ENCODE measurements at regions not wholly inside any gene's neighbourhood (a gene's known extent, or its start where the extent isn't known, plus 50 kb on each side); places are given as distances from the start of the nearest gene placed in this dataset.

DNA sequence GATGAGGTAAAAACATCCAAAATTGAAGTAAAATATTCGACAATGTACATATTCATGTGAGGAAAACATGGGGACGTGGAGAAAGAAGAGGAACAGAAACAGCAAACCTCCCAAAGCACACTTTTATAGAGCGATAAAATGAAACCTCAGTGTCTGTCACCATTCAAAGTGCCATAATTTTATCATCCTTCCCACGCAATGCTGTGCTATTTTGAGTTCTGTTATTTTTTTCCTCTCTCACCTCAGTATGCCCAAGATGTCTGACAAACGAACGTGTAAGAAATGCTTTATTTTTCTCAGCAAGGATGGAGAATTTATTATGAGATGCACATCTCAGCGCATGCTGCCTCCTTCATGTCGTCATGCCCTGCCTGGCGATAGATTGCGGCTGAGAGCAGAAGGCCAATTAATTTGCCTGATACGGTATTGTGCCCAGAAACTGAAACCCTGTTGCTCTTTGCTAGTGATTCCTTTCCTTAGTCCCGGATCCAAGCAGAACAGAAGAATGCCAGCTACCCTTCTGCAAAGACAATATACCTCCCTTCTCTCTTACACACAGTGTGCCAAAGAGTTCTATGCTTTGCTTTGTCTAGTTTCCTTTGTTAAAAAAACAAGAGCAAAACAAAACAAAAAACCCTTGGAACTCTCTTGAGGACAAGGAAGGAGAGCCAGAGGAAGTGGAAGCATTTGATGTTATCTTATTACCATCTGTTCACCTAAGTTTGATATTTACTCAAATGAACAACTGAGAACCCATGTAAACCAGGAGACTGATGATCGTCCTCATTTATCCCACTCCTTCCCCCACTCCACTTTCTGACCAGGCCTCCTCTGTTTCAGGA is 192.4 kb downstream of the SEMA6A start:
- Histone ChIP-seq H3K27ac (no peak overlapping the region), H3K27me3 (replicated peaks; ENCODE audit: insufficient read depth) (no peaks in the 10 kb centered on the region), H3K4me1 (replicated peaks) (no peaks in the 10 kb centered on the region), H3K9me3 (no peaks in the 10 kb centered on the region), H3K4me3 (no peak overlapping the region), H3K36me3 (no peaks in the 10 kb centered on the region)
- no peak for DNase-seq (ENCODE audit: low spot score)
- TF ChIP-seq POLR2AphosphoS5 (IDR thresholded peaks at IDR 0.05) (no peak), POLR2A (IDR thresholded peaks at IDR 0.05) (no peak)
- TF ChIP-seq, protein P1, sequence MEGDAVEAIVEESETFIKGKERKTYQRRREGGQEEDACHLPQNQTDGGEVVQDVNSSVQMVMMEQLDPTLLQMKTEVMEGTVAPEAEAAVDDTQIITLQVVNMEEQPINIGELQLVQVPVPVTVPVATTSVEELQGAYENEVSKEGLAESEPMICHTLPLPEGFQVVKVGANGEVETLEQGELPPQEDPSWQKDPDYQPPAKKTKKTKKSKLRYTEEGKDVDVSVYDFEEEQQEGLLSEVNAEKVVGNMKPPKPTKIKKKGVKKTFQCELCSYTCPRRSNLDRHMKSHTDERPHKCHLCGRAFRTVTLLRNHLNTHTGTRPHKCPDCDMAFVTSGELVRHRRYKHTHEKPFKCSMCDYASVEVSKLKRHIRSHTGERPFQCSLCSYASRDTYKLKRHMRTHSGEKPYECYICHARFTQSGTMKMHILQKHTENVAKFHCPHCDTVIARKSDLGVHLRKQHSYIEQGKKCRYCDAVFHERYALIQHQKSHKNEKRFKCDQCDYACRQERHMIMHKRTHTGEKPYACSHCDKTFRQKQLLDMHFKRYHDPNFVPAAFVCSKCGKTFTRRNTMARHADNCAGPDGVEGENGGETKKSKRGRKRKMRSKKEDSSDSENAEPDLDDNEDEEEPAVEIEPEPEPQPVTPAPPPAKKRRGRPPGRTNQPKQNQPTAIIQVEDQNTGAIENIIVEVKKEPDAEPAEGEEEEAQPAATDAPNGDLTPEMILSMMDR (IDR thresholded peaks at IDR 0.05): no peak
- 74% methylated on average over 13 of the region's 13 CpGs for WGBS
- intact Hi-C loops (cut with DNase I): no loop called here

DNA sequence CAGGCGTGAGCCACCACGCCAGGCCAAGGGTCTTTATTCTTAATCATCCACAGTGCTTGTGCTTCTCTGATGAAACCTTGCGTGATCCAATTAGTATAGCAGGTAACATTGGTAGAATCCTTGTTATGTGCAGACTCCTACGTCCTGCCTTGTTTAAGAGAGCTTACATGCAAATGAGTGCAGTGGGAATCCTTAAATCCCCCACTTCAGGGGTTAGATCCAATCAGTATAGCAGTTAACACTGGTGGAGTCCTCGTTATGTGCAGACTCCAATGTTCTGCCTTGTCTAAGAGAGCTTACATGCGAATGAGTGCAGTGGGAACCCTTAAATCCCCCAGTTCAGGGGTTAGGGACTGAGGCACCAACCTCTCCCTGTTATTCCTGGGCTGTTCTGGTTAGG is 193.4 kb downstream of the SEMA6A start:
- no peak for DNase-seq (ENCODE audit: low spot score)
- Histone ChIP-seq H3K27me3 (replicated peaks; ENCODE audit: insufficient read depth) (no peaks in the 10 kb centered on the region), H3K4me3 (no peak overlapping the region), H3K9me3 (no peaks in the 10 kb centered on the region), H3K36me3 (no peaks in the 10 kb centered on the region), H3K27ac (no peak overlapping the region), H3K4me1 (replicated peaks) (no peaks in the 10 kb centered on the region)
- intact Hi-C loops (cut with DNase I): no loop called here
- WGBS: 95% methylated on average over 6 of the region's 6 CpGs
- no peak for TF ChIP-seq POLR2AphosphoS5 (IDR thresholded peaks at IDR 0.05)
- TF ChIP-seq, protein P1 (IDR thresholded peaks at IDR 0.05): no peak
- TF ChIP-seq POLR2A (IDR thresholded peaks at IDR 0.05): no peak

DNA sequence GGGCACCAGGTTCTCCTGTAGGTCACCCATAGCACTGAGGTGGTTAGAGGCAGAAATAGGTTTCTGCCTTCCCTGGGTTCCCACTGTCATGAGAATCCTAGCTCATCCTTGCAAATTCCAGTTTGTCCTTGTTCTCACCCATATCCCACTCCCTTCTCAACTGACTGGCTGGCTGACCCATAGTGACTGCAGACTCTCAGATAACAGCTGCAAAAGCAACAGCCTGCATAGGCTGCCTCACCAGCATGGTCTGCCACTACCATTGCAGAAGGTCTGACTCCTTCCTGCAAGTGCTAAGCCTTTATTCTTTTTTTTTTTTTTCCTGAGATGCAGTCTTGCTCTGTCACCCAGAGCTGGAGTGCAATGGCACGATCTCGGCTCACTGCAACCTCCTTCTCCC is 194.0 kb downstream of the SEMA6A start:
- H3K4me1 ChIP-seq (replicated peaks): no peaks in the 10 kb centered on the region
- no peaks in the 10 kb centered on the region for H3K9me3 ChIP-seq
- TF ChIP-seq, protein P1 (IDR thresholded peaks at IDR 0.05): no peak
- TF ChIP-seq POLR2AphosphoS5 (IDR thresholded peaks at IDR 0.05): no peak
- no peak for DNase-seq (ENCODE audit: low spot score)
- intact Hi-C loops (cut with DNase I): no loop called here
- H3K27me3 ChIP-seq (replicated peaks; ENCODE audit: insufficient read depth): no peaks in the 10 kb centered on the region
- H3K27ac ChIP-seq: no peak overlapping the region
- WGBS: 100% methylated on average over 2 of the region's 2 CpGs
- H3K4me3 ChIP-seq: no peak overlapping the region
- H3K36me3 ChIP-seq: no peaks in the 10 kb centered on the region

DNA sequence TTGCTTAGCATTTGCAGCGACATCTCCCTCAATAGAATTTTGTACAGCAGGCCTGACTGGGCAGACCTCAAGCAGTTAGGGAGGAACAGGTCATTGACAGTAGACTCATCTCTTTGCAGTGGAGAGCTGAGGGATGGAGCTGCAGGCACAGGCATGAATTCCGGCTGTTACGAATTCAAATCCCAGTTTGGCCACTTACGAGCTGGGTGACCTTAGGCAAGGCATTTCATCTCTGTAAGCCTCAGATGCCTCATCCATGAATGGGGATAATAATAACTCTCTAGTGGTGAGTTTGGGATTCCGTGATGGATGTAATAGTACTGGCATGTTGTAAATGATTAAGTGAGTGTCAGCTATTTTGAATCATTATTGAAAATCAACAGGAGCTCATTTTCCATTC is 195.3 kb downstream of the SEMA6A start:
- H3K36me3 ChIP-seq: no peaks in the 10 kb centered on the region
- H3K27me3 ChIP-seq (replicated peaks; ENCODE audit: insufficient read depth): no peaks in the 10 kb centered on the region
- DNase-seq (ENCODE audit: low spot score): no peak
- H3K9me3 ChIP-seq: no peaks in the 10 kb centered on the region
- H3K4me1 ChIP-seq (replicated peaks): no peaks in the 10 kb centered on the region
- H3K4me3 ChIP-seq: no peak overlapping the region
- TF ChIP-seq, protein P1 (IDR thresholded peaks at IDR 0.05): no peak
- TF ChIP-seq POLR2A (IDR thresholded peaks at IDR 0.05): no peak
- no peak for TF ChIP-seq POLR2AphosphoS5 (IDR thresholded peaks at IDR 0.05)
- H3K27ac ChIP-seq: no peak overlapping the region
- WGBS: 96% methylated on average over 5 of the region's 5 CpGs
- intact Hi-C loops (cut with DNase I): no loop called here

DNA sequence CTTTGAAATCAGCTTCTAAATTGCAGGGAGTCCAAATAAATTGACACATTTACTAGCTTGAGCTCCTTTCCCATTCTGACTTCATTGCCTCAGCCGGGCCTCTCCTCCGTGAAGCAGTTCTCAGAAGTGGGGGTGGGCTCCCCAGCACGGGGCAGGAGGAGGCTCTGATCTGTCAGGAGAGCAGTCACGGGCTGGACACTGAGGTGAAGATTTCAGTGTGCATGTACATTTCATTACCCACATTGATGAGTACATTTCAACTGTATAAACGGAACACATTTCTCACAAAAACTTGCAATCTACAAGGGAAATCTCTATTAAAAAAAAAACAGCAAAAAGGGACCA is 195.9 kb downstream of the SEMA6A start:
- H3K4me3 ChIP-seq: no peak overlapping the region
- TF ChIP-seq, protein P1 (IDR thresholded peaks at IDR 0.05): no peak
- no peaks in the 10 kb centered on the region for H3K36me3 ChIP-seq
- no peak overlapping the region for H3K27ac ChIP-seq
- DNase-seq (ENCODE audit: low spot score): no peak
- H3K4me1 ChIP-seq (replicated peaks): no peaks in the 10 kb centered on the region
- no peaks in the 10 kb centered on the region for H3K9me3 ChIP-seq
- intact Hi-C loops (cut with DNase I): no loop called here
- 52% methylated on average over 5 of the region's 5 CpGs for WGBS
- no peaks in the 10 kb centered on the region for H3K27me3 ChIP-seq (replicated peaks; ENCODE audit: insufficient read depth)

Data from prostate gland (tissue), 2 donors.